Gastrocnemius medialis (tissue), 4 donors: ENCODE measurements at regions not wholly inside any gene's neighbourhood (a gene's known extent, or its start where the extent isn't known, plus 50 kb on each side); places are given as distances from the start of the nearest gene placed in this dataset.
"Not testable (repeated sequence)": the region's sequence is repeated elsewhere in the genome, so short reads cannot be mapped to it uniquely, and the experiment has no call there.

Experiments used
- ATAC-seq, 2 donors: fragments of 150-250 bp; one replicate each; pipeline ENCODE4 v1.9.1; 2016
- DNase-seq, 2 donors: peaks; one replicate each; pipeline ENCODE4 v3.0.0-alpha.2; 2019
- H3K27ac ChIP-seq, 4 donors: fragments of 200-600 bp; sonication (generic); 1 replicate in 1 of 4; 2 replicates in 3 of 4; pipeline ENCODE4 v1.5.1; 2016 to 2018; ENCODE audit warnings: mild to moderate bottlenecking in 2 of 4, moderate library complexity in 1 of 4
- H3K27me3 ChIP-seq, 3 donors: fragments of 200-600 bp; sonication (generic) in 2 of 3; 1 replicate in 1 of 3; 2 replicates in 2 of 3; pipeline versions ENCODE4 v1.5.1 to v1.6.0; 2016 to 2019; ENCODE audit warnings: mild to moderate bottlenecking in 1 of 3, moderate library complexity in 1 of 3
- H3K36me3 ChIP-seq, 2 donors: fragments of 200-600 bp; sonication (generic) in 1 of 2; one replicate each; pipeline ENCODE4 v1.5.1; 2017 to 2018
- H3K4me1 ChIP-seq, 2 donors: fragments of 200-600 bp; sonication (generic) in 1 of 2; one replicate each; pipeline ENCODE4 v1.5.1; 2016 to 2017; ENCODE audit warnings: mild to moderate bottlenecking in 2 of 2
- H3K4me3 ChIP-seq, 4 donors: fragments of 200-600 bp; sonication (generic) in 3 of 4; 1 replicate in 1 of 4; 2 replicates in 3 of 4; pipeline ENCODE4 v1.5.1; 2016 to 2019; ENCODE audit warnings: mild to moderate bottlenecking in 2 of 4
- H3K9me3 ChIP-seq, 3 donors: fragments of 200-600 bp; sonication (generic) in 2 of 3; 1 replicate in 1 of 3; 2 replicates in 2 of 3; pipeline ENCODE4 v1.5.1; 2016 to 2019
- POLR2A ChIP-seq, 2 donors: fragments of 450-650 bp; IDR thresholded peaks; one replicate each; pipeline ENCODE4 v1.6.1; 2017; ENCODE audit warnings: antibody characterized with exemption in 2 of 2, mild to moderate bottlenecking in 2 of 2, moderate library complexity in 2 of 2
- in situ Hi-C, 4 donors: fragments of 200-750 bp; cut with MboI; loops; one replicate each; pipeline versions ENCODE4 v1.15.0 to v1.8.0; 2017; ENCODE audit warnings: low sequenced_read_pairs in 4 of 4
- intact Hi-C: fragments of 100-400 bp; cut with DNase I; formaldehyde crosslinking; loops from one replicate; pipeline ENCODE4 v1.15.1; 2023; ENCODE audit warnings: low total_unique reads
- TF ChIP-seq, protein P1 (sequence below), 5 experiments: fragments of 450-650 bp in 3 of 5; fragments of 200-600 bp in 2 of 5; sonication (generic) in 2 of 5; IDR thresholded peaks in 4 of 5; conservative IDR thresholded peaks in 1 of 5; 1 replicate in 4 of 5; 2 replicates in 1 of 5; pipeline ENCODE4 v1.5.1; 2016 to 2019; ENCODE audit warnings: antibody characterized with exemption in 5 of 5, mild to moderate bottlenecking in 3 of 5, moderate library complexity in 3 of 5

DNA sequence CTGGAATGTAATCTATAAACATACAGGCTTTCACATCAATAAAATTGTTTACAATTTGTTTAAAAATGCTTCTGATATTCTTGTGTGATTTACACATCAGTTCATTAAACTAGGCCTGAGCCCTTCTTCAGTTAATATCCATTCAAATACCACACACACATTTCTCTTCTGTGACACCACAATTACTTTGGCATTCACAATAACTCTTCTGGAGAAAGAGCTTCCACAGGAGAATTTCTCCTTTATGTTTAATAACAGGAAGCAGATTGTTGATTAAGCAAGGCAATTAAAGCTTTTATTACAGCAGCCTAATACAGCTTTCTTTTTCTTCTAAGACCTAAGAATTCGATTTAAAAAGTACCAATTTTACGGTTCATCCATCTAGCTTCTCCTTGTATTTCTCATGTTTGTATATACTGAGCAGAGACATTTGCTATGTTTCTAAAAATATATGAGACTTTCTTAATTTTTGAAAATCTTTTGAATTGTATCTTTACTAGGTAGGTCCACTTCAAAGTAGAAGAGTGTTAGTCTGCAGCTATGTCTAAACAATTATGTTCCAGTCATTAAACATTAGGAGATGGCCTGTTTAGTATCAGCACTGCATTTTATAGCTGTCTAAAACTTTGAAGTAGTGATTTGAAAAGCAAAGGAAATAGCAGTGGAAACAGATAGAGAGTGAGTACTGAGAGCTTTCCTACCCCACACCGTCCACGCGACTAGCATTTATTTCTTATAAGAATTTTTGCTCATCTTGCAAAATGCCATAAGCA lies 511.1 kb upstream of the UBE2E2 start:
- no peaks in the 10 kb centered on the region for H3K9me3 ChIP-seq
- no peaks in the 10 kb centered on the region for H3K4me1 ChIP-seq
- intact Hi-C loops = no loop called here
- H3K4me3 ChIP-seq = no peak overlapping the region
- DNase-seq = no peak
- ATAC-seq = no peak
- no peaks in the 10 kb centered on the region for H3K36me3 ChIP-seq
- H3K27ac ChIP-seq = no peak overlapping the region
- in situ Hi-C loops = no loop called here
- TF ChIP-seq, protein P1, sequence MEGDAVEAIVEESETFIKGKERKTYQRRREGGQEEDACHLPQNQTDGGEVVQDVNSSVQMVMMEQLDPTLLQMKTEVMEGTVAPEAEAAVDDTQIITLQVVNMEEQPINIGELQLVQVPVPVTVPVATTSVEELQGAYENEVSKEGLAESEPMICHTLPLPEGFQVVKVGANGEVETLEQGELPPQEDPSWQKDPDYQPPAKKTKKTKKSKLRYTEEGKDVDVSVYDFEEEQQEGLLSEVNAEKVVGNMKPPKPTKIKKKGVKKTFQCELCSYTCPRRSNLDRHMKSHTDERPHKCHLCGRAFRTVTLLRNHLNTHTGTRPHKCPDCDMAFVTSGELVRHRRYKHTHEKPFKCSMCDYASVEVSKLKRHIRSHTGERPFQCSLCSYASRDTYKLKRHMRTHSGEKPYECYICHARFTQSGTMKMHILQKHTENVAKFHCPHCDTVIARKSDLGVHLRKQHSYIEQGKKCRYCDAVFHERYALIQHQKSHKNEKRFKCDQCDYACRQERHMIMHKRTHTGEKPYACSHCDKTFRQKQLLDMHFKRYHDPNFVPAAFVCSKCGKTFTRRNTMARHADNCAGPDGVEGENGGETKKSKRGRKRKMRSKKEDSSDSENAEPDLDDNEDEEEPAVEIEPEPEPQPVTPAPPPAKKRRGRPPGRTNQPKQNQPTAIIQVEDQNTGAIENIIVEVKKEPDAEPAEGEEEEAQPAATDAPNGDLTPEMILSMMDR (IDR thresholded peaks at IDR 0.05 in 4 of 5, conservative IDR thresholded peaks at IDR 0.05 in 1 of 5) = no peak
- no peak for TF ChIP-seq POLR2A (IDR thresholded peaks at IDR 0.05)
- no peaks in the 10 kb centered on the region for H3K27me3 ChIP-seq

DNA sequence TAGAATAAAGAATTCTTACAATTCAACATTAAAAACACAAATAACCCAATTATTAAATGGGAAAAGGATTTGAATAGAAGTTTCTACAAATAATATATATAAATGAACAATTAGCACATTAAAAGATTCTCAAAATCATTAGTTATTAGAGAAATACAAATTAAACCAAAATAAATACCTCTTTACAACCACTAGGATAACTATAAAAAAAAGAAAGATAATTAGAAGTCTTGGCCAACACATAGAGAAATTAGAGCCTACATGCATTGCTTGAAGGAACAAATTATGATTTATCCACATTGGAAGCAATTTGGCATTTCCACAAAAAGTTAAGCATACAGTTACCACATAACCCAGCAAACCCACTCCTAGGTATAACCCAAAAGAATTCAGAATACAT lies 502.3 kb upstream of the UBE2E2 start:
- Histone ChIP-seq H3K27me3 (no peaks in the 10 kb centered on the region), H3K36me3 (no peaks in the 10 kb centered on the region), H3K4me1 (no peaks in the 10 kb centered on the region), H3K27ac (no peak overlapping the region), H3K9me3 (no peaks in the 10 kb centered on the region), H3K4me3 (no peak overlapping the region)
- TF ChIP-seq POLR2A (IDR thresholded peaks at IDR 0.05) = no peak
- TF ChIP-seq, protein P1 (IDR thresholded peaks at IDR 0.05 in 4 of 5, conservative IDR thresholded peaks at IDR 0.05 in 1 of 5) = no peak
- DNase-seq = no peak
- no peak for ATAC-seq
- intact Hi-C loops (no loop called here), in situ Hi-C loops (no loop called here)

DNA sequence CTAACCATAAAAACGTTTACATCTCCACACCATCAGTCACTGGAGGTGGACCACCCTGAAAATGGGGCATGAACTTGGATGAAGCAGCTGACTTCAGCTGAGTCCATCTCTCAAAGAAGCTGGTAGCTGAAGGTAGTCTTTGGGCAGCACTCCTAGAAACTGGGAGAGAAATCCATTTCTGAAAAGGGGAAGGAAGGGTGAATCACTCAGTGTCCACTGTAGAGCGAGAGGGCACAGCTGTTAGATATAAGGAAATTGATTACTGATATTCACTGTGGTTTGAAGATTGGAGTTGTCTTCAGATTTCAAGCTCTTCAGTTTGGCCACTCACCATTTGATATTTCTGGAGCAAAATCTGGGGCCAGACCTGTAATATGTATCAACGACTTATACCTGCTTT lies 499.0 kb upstream of the UBE2E2 start:
- Histone ChIP-seq H3K27me3 (no peaks in the 10 kb centered on the region), H3K4me1 (no peaks in the 10 kb centered on the region), H3K36me3 (no peaks in the 10 kb centered on the region), H3K27ac (no peak overlapping the region), H3K4me3 (no peak overlapping the region), H3K9me3 (no peaks in the 10 kb centered on the region)
- intact Hi-C loops (no loop called here), in situ Hi-C loops (no loop called here)
- ATAC-seq (no peak), DNase-seq (no peak)
- no peak for TF ChIP-seq POLR2A (IDR thresholded peaks at IDR 0.05)
- TF ChIP-seq, protein P1 (IDR thresholded peaks at IDR 0.05 in 4 of 5, conservative IDR thresholded peaks at IDR 0.05 in 1 of 5) = no peak

DNA sequence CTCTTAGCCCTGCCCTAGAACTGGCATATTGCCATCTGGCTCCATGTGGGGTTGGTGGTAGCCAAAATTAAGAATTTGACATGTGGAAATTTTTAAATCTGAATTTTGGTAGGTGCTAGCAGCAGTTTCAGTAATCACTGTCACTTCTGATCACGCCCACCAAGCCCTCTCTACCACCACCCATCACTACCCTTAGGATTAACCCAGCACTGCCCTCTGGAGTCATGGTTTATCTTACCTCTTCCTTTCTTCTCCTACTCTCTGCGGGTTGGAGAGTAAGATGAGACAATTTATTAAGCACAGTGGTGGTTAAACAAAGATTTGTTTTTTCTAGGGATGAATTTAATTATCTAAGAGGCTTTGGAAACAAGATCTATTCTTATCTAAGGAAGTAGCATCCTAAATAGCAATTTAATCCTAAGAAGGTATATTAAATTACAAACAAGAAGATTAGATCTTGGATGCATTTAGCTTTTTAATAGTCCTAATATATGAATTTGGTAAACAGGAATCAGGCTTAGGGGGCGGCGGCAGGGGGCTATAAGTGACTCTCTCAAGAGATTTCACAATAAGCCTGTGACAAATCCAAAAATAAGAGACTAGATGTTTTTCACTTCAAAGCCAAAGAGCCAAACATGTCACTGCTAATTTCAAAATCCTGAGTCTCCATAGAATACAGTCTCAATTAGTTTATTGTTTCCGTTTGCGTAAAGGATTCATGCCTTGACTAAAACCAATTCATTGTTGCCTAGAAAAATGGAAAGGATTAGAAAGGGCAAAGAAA lies 498.4 kb upstream of the UBE2E2 start:
- Histone ChIP-seq H3K9me3 (no peaks in the 10 kb centered on the region), H3K4me3 (no peak overlapping the region), H3K36me3 (no peaks in the 10 kb centered on the region), H3K27me3 (no peaks in the 10 kb centered on the region), H3K4me1 (no peaks in the 10 kb centered on the region), H3K27ac (no peak overlapping the region)
- intact Hi-C loops = no loop called here
- in situ Hi-C loops = no loop called here
- ATAC-seq (no peak), DNase-seq (no peak)
- TF ChIP-seq POLR2A (IDR thresholded peaks at IDR 0.05) = no peak
- TF ChIP-seq, protein P1 (IDR thresholded peaks at IDR 0.05 in 4 of 5, conservative IDR thresholded peaks at IDR 0.05 in 1 of 5) = no peak

DNA sequence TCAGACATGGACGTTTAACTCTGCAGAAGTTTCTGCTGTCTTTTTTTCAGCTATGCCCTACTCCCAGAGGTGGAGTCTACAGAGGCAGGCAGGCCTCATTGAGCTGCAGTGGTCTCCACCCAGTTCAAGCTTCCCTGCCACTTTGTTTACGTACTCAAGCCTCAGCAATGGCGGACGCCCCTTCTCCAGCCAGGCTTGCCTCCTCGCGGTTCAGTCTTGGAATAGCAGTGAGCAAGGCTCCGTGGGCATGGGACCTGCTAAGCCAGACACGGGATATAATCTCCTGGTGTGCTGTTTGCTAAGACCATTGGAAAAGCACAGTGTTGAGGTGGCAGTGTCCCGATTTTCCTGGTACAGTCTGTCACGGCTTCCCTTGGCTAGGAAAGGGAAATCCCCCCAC lies 496.2 kb upstream of the UBE2E2 start:
- intact Hi-C loops, DNase-seq, ATAC-seq, H3K4me1 ChIP-seq, H3K9me3 ChIP-seq, H3K27ac ChIP-seq, H3K27me3 ChIP-seq, H3K4me3 ChIP-seq, in situ Hi-C loops, H3K36me3 ChIP-seq: not testable (repeated sequence)
